ENCODE measurements at regions not wholly inside any gene's neighbourhood (a gene's known extent, or its start where the extent isn't known, plus 50 kb on each side); places are given as distances from the start of the nearest gene placed in this dataset.

DNA sequence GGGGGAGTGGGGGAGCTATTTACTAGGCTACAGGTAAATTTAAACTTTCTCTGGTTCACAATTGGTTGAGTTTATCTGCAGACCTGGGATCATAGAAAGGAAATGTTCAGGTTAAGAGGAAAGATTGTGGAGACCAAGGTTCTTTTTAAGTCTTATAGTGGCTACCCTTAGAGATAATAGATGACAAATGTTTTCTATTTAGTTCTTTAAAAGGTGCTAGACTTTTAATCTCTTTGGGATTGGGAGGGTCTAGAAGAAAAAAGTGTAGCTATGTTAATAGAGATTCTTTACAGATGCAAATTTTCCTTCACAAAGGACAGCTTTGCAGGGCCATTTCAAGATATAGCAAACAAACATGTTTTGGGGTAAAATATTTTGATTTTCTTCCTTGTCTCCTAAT is 76.0 kb downstream of the TEX13C start:
- TF ChIP-seq CTCF (IDR thresholded peaks at IDR 0.05) (no peak), POLR2AphosphoS5 (IDR thresholded peaks at IDR 0.05; ENCODE audit: insufficient read depth in 1 of 2, low read depth in 1 of 2) (no peak)
